KG1 (cell line): ENCODE measurements at regions not wholly inside any gene's neighbourhood (a gene's known extent, or its start where the extent isn't known, plus 50 kb on each side); places are given as distances from the start of the nearest gene placed in this dataset.

ENCODE experiments used
- DNase-seq: peaks from one replicate; lab custom pipeline; 2025; lab: John Stamatoyannopoulos, UW

DNA sequence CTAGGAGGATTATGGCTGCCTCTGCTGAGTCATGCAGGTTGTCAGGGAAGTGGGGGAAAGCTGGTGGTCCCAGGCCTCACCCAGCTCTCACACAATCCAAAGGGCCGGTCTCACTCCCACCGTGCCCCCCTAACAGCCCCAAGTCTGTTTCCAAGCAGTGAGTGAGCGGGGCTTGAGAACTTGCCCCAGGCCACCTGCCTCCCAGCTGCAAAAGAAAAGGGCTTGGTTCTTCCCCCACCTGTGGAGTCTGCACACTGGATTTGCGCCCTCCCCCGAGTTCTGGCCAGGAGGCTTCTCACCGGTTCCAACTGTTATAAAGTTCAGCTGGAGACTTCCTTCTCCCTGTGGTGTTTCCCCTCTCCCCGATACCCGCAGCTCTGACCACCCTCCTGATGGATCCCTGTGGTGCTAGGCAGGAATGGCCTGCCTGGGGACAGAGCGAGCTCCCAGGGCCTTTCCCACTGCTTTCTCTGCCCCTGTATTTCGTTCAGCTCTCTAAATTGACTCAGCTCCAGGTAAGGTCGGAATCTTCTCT lies 222.3 kb downstream of the BARHL2 start:
- DNase-seq: no peak

DNA sequence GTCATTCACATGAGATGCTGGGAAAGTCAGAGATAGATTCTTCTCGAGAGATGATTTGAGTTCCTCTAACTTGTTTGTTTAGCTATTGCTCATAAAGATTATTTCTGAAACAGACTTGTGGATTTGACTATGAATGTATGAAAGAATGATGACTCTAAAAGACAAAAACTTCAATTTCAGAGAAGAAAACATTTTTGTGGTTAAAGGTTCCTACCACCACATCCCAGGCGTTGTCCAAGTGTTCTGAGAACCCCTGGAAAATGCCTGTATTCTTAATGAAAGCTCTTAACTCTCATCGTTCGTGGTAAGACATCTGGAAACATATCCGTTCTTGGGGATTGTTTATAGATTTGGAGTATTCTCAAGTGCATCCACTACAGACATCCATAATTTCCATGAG lies 228.7 kb downstream of the BARHL2 start:
- DNase-seq: no peak

DNA sequence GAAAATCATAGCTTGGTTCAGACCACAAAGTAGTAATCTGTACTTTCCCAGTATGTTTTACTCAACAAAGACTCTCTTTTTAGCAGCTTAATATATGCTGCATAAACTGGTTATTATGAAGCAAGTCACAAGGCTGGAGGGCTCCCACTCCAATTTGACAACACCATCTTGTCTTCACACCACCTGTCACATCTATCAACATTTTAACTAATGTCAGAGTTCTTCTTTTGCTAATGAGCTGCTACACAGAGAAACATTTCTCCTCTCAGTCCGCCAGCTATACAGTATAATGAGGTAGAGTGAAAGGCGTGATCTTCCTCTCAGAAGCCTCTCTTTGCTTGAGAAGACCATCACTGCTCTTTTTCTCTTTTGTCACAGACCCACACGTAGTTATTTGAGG lies 230.1 kb downstream of the BARHL2 start:
- DNase-seq: no peak

DNA sequence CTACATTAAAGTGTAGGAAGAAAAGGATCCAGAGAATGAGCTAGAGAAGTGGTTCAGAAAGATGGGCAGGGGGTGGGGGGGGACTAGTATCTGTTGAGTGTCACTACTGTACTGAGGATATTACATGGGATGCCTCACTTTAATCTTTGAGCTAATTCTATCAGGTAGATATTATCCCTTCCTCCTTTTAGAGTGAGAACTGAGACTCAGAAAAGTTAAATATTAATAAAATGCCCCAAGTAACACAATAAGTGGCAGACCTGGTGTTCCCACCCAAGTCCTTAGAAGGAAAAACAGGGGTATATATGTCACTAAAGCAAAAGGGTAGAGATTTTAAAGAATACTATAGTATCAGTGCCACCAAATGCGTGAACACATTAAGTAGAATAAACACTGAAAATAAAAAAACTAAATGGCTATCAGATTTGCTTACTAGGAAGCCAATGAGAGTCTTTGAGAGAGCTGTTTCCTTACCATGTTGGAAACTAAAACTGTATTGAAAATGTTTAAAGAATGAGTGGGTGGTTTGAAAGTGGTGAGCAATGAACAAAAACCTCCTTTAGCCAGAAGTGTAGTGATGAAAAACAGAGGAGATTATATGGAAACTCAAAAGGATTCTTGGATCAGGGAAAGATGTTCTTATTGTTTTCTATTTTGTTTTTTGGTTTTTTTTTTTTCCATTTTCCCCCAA lies 230.8 kb downstream of the BARHL2 start:
- DNase-seq: no peak

DNA sequence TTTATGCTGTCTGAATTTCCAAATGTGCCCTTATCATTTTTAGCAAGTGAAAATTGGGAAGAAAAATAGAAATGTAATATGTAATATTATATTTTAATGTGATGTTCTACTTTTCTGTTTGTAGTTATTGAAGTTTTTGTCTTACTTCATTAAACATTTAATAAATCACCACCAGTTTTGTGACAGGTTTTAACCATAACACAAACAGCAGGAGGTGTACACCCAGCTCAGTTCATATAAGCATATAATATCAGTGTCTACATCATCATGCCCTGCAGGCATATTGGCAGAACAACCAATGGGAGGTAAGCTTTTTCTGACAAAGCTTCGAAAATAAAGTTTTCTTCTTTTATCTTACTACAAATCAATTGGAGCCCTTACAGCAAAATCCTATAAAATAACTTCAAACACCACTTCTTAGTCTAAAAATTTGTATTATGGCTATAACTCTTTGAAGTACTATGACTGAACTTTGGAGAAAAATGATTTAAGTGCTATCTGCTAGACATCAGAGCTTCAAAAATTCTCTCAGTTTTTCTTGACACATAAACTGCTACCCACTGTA lies 236.7 kb downstream of the BARHL2 start:
- DNase-seq: no peak

DNA sequence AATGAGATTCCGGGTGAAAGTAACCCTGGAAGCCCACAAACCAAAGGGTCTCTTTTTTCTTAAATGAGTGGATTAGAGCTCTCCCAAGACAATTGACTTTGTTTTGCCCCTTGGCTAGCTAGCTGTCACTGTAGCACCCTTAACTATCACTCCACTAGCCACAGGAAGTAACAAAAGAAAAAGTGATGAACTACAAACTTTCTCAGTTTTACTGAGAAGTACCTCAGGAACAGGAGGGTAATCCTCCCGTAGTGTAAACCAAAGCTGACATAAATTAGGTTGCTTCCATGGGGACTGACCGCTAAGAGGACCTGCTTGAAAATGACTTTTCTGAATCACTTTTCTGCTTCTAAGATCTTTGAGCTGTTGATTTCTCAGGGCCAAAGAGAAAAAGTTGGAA lies 240.1 kb downstream of the BARHL2 start:
- DNase-seq: no peak

DNA sequence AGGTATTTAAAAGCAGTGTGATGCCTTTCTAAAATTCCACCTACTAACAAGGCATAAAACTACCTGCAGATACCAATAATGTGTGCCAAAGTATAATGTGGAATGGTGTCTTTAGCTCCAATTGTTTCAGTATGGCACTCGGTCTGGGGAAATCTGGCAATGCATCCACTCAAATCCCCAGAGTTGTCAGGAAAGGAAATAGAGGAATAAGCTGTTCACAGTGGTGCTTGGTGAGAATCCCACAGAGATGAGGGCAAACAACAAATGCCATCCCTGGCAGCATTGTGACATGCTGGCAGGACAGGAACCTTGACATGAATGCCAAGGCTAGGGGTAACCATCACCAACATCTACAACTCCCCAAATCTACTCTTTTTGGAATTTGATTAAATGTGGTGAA lies 240.7 kb downstream of the BARHL2 start:
- DNase-seq: no peak

DNA sequence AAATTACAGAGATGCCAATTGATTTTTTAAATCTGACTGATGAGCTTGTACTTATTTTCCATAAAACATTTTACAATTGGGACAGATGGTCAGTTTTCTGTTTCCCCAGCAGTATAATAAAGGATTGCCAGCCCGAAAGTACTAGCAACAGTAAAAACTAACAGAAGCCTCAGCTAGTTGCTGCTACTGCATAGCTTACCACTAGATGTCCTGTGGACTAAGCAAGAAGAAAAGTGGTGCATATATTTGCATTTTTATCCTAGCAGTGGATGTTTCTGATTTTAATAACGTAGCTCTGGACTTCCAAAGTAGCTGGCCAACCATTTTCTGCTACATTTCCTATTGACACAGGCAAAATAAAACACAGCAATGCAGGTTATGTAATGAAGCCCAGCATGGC lies 241.5 kb downstream of the BARHL2 start:
- DNase-seq: no peak

DNA sequence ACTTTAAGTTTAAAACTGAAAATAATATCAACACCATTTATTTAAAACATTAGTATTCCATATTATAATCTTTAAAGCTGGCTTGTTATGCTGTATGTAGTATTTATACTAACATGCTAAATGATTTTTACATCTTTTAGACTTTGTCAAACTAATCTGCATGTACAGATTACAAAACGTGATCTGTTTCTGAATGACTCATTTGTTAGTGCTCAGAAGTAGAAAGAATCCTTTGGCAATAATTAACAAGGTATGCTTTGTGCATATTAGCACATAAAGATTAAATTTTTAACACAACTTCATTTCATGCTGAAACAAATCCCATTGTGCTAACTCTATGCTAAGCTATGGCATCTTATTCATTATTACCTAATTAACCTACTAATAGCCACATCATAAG lies 242.4 kb downstream of the BARHL2 start:
- DNase-seq: no peak

DNA sequence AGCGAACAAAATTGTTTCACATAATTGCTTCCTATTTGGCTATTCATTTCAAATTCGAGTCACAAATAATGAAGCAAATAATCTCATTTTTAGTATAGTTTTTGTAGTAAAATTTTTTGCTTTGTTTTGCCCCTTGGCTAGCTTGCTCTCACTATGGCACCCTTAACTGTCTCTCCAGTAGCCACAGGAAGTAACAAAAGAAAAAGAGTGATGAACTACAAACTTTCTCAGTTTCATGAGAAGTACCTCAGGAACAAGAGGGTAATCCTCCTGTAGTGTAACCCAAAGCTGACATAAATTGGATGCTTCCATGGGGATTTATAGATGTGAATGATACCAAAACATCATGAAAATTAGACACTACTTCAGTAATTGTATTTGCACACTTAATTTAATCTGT lies 242.9 kb downstream of the BARHL2 start:
- no peak for DNase-seq

DNA sequence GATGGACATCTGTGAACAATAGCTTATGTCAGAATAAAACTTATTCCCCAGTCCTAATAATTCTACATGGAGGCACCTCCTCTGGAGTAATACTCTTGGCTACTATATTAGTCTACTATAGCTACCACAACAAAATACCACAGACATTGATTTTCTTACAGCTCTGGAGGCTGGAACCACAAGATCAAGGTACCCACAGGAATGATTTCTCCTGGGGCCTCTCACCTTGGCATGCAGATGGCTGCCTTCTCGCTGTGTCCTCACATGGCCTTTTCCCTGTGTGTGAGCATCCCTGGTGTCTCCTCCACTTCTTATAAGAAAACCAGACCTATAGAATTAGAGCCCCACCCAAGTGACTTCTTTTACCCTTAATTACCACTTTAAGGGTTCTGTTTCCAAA lies 244.3 kb downstream of the BARHL2 start:
- no peak for DNase-seq

DNA sequence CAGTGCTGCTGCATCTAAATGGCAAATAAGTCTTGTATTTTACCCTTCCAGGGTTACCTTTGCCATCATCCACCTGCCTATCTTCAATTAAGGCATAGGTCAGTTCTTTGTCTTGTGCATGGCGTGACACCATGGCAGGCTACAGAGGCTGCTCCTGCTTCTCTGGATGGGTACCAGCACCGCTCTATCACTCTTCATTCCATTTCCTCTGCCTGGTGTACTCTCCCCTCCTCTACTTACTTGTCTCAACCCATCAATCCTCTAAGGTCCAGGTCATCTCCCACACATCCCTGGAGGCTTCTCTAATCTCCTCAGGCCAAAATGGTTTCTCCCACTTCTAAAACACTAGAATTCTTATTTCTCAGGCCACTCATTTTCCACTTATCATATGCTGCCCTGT lies 257.5 kb downstream of the BARHL2 start:
- DNase-seq: no peak

DNA sequence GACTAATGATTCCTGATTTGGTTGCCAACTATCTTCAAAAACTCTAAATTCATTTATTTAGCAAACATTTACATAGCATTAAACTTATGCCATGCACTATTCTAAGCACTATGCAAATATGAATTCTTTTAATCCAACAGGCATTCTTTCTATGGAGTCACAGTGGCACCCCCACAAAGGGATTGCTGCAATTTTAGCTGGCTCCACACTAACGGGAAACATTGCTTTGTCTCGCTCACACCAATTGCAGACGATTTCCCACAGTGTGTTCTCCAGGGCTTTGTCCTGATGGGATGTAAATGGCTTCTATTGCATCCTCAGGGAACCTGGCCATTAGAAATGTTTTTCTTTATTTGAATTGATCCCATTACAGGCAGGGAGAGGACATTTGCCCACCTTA lies 259.1 kb downstream of the BARHL2 start:
- DNase-seq: no peak

DNA sequence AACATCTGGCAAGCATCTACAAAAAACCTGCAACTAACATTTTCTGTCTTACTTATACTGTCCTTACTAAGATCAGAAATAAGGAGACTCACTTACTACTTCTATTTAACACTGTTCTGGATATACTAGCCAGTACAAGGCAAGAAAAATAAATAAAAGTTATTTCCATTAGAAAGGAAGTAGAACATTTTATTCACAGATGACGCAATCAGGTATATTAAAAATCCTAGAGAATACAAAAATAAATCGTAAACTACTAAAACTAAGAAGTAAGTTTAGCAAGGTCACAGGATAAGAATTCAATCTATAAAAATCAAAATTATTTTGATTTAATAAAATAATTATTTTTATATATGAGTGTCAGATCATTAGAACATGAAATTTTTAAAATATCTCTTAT lies 264.6 kb downstream of the BARHL2 start:
- DNase-seq: no peak

DNA sequence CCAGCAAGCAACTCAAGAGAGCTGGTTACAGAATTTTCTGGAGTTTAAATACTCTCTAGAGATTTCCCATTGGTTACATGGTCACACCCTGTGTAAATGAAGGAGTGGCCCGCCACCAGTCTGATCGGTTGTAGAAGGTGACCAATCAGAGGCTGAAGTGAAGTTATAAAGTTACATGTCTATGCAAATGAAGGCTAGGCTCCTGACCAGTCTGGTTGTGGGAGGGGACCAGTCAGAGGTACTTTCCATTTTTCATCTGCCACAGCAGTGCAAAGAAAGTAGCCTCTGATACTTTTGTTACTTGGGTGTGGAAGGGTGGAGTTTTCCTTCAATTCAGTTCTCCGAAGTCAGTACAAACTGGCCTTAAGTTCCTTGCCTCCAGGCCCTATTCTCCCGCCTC lies 273.7 kb downstream of the BARHL2 start:
- no peak for DNase-seq

DNA sequence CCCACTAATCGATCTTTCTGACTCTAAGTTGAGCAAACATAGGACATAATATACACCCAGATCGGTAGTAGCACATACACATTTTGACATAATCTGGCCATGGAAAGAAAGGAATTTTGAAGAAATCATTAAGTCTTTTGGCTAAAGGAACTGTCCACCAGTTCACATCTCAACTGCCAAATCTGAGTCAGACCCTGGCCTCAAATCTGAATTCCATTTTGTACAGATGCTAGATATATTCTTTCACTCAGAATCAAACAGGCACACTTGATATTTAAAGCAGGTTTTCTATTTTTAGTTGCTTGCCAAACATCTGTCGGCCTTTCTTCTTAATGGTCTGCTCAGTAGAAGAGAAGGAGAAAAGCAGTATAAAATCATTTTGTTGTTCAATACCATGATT lies 281.8 kb downstream of the BARHL2 start:
- no peak for DNase-seq

DNA sequence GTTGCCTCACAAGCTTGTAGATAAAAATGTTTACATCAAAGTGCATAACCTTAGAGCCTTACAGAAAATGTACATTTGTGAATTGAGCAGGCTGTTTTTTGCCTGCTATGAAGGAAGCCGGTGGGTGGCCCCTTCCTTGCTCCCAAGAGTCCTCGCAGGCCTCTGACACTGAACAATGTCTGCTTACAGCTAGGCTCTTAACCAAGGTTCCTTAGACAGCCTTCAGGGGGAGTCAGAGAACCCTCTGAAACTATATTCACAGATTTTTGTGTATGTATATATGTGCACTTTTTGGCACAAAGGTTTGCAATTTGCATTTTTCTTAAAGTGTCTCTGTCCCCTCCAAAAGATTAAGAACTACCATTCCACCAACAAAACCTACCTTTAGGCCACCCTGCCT lies 282.6 kb downstream of the BARHL2 start:
- DNase-seq: no peak

DNA sequence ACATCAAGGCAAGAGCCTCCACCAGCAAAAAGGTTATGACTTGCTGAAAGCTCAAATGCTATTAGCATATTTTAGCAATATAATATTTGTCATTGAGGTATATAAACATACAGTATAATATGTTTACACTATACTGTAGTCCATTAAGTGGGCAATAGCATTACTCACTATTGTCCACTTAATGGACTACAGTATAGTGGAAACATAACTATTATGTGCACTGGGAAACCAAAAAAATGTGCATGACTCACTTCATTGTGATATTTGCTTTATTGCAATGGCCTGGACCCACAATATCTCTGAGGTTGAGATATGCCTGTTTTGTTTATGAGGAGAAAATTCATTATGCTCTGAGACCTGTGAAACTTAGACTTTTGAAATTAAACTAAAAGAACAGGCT lies 300.0 kb downstream of the BARHL2 start:
- no peak for DNase-seq

DNA sequence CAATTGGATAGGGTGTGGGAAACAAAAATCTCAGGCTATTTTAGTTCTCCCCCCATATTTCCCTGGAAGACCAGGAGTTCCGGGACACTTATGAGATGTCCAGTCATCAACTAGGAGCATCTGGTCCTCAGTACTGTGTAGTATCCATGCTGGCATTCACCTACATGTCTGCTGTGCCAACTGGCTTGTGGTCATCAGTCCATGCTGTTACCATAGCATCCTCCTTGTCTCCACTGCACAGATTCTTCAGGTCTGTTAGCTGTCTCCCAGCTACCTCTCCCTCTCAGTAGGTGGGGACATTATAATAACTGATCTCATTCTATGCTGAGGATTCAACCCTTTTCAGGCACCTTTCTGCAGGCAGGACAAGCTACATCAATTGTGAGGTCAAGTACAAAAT lies 302.9 kb downstream of the BARHL2 start:
- DNase-seq: no peak

DNA sequence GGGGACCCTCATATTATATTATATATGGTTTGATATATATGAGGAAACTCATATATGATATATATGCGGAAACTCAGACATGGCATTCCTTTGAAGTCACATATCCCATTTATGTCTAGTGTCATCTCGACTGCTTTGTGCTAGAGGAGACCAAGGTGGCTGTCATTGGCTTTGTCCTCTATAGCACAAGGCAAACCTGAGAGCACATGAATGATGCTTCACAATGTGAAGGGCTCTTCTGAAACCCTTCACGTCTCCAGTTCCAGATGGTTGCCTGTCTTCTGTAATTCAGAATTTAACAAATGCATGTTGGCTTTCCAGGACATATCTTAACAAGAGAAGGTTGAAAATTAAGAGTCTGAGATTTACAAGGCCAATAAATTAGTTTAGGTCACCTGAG lies 303.6 kb downstream of the BARHL2 start:
- no peak for DNase-seq

DNA sequence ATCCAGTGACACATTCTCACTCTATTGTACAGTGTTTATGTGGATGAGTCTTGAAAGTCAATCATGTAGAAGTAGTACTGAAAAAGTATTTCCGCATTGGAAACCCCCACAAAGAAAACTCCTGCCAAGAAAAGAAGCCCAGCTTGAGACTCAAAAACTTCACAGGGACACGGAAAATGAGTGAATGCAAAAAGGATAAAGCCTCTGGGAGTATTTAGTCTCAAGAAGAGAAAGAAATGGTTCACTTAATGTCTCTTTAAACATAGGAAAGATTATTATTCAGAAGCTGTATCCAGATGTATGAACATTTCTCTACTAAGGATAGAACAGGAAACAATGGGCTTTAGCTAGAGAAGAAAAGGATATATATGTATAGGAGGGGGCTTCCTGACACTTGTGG lies 304.5 kb downstream of the BARHL2 start:
- no peak for DNase-seq

DNA sequence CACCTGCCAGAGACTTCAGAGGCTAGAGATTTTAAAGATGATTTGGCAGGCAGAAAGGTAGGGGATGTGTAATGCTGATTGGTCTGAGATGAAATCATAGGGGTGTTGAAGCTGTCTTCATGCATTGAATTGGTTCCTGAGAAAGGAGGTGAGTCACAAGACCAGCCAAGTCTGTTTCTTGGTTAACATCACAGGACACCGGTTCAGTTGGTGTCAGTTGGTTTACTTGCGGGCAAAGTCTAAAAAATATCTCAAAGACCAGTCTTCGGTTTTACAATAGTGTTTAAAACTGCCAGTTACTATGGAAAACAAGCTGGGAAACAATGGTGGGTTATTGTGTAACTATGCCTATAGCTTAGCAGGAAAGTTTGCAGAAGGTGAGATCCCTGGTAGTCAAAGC lies 305.9 kb downstream of the BARHL2 start:
- DNase-seq: no peak

DNA sequence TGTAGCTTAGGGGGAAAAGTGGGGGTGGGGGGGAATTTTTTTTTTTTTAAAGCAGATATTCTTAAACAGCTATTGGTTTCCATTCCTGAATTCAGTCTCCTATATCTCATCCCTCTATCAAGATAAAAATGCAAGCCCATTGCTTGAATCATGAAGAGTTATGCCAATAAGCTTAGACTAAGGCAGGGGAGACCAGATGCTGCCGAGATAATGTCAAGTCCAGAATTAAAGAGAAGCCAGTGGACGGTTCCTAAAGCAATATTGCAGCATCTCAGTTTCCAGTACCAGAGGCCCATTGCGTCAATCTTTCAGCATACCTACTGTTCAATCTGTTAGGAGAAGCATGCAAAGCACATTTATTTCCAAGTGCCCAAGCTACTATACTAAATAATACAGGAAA lies 309.4 kb downstream of the BARHL2 start:
- no peak for DNase-seq

DNA sequence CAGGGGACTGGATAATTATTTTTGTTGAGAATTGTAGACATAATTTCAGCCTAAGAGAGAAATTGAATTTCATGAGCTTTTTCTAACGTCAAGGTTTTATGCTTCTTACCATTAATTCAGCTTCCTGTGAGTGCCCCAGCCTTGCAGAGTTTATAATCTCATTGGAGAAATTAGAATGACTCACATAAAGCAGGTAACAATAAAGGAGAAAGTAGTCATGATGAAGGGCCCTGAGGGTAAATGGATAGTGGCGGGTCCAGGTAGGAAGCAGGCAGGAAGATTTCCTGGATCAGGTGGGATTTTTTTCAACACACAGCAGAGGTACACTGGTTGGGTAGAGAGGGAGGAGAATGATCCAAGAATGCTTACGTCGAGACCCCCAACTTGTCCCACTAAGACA lies 311.4 kb downstream of the BARHL2 start:
- no peak for DNase-seq
